Heart left ventricle (tissue), 13 donors: ENCODE measurements at regions not wholly inside any gene's neighbourhood (a gene's known extent, or its start where the extent isn't known, plus 50 kb on each side); places are given as distances from the start of the nearest gene placed in this dataset.

Source experiments
- CTCF ChIP-seq, 12 donors: fragments of 200-600 bp; sonication (generic) in 4 of 12; IDR thresholded peaks; one replicate each; pipeline versions ENCODE4 v1.5.0 to v1.8.0; 2018 to 2022; ENCODE audit warnings: antibody characterized with exemption in 12 of 12, mild to moderate bottlenecking in 5 of 12
- POLR2A ChIP-seq, 2 donors: fragments of 450-650 bp; IDR thresholded peaks; one replicate each; pipeline ENCODE4 v1.6.1; 2017; ENCODE audit warnings: antibody characterized with exemption in 2 of 2, mild to moderate bottlenecking in 2 of 2, moderate library complexity in 2 of 2
- donor health status: ischemic (EF 13 %, LVEDD 7.1; RV severe dilation, severe dysfunction).
- donor health status: DM: no; HTN: yes; CAD: no.
- donor health status: DM: no; HTN: no; CAD: no.
- donor health status: ischemic (EF 25% LVEDD 6.9; RV normal size, moderate dysfunction).
- donor health status: ischemic (EF 25% LVEDD 5.7; RV mildly dilated, moderate dysfunction).
- donor health status: ischemic (EF 35%, LVEDD 5.7; RV mildly dilated, moderate dysfunction).
- donor health status: nonischemic (EF 11% LVEDD 7.7; RV severe dilation, severe dysfunction).
- donor health status: DM: yes; HTN: yes; CAD: no.
- donor health status: PGD.
- donor health status: ischemic (EF 29% LVEDD 5.4; RV normal size, mild dysfunction).
- donor health status: nonischemic (EF 23%, LVEDD 6.1; RV moderate dilation, normal function).

GRCh38 chr18:76547296-76547695 is 52.3 kb upstream of the ZNF516 start:
- TF ChIP-seq CTCF (IDR thresholded peaks at IDR 0.05) (no peak), POLR2A (IDR thresholded peaks at IDR 0.05) (no peak)
